ENCODE measurements at regions not wholly inside any gene's neighbourhood (a gene's known extent, or its start where the extent isn't known, plus 50 kb on each side); places are given as distances from the start of the nearest gene placed in this dataset.

GRCh38 chr18:47490882-47491281, 239.4 kb upstream of the SKOR2 start:
- no peaks in the 10 kb centered on the region for H3K27me3 ChIP-seq (ENCODE audit: insufficient read depth, low read length, poor library complexity, severe bottlenecking)
- ChIA-PET POLR2A (no interaction called here), CTCF (no interaction called here)
- Mint-ChIP-seq H3K9me3 (peaks cover 0 to 7% (median 3%) of the 10 kb centered on the region in 5 donors), H3K36me3 (no peaks in the 10 kb centered on the region), H3K4me3 (no peak overlapping the region), H3K27ac (no peak overlapping the region), H3K4me1 (no peaks in the 10 kb centered on the region), H3K27me3 (peaks cover 4 to 13% of the 10 kb centered on the region in 2 donors)
- H3K36me3 ChIP-seq (ENCODE audit: insufficient read depth, low read length), result no peaks in the 10 kb centered on the region
- H3K4me3 ChIP-seq (ENCODE audit: low read length), result no peak overlapping the region
- H3K4me1 ChIP-seq (ENCODE audit: insufficient read depth, low read length), result no peaks in the 10 kb centered on the region
- DNase-seq, result no peak
- no peak overlapping the region for H3K27ac ChIP-seq (ENCODE audit: low read depth, low read length)
- H3K9me3 ChIP-seq (ENCODE audit: low read length), result no peaks in the 10 kb centered on the region

DNA sequence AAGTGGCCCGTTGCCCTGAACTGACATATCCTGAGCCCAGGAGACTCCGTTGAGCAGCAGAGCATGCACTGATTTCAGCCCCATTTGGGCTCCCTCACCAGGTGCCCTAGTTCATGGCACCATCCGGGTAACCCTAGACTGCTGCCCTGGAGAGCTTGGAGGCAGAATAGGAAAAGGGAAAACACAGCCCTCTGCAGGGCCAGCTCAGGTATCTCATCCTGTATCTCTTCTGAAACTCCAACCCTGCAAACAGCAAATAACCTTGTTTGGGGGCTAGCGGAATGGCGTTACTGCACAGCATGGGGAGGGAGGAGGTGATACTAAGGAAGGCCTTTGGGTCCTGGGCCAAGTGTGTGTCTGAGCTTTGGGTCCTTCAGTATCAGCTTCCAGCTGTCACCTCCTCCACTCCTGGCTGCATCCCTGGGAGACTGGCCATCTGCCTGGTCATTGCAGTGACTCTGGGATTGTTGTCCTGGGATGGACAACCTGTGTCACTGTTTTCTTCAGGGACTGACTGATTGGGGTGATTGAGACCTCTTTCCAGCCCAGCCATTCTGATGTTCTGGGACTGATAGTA, 233.8 kb upstream of the SKOR2 start:
- Histone ChIP-seq H3K4me1 (ENCODE audit: insufficient read depth, low read length) (no peaks in the 10 kb centered on the region), H3K36me3 (ENCODE audit: insufficient read depth, low read length) (no peaks in the 10 kb centered on the region), H3K27ac (ENCODE audit: low read depth, low read length) (no peak overlapping the region), H3K9me3 (ENCODE audit: low read length) (no peaks in the 10 kb centered on the region), H3K27me3 (ENCODE audit: insufficient read depth, low read length, poor library complexity, severe bottlenecking) (no peaks in the 10 kb centered on the region), H3K4me3 (ENCODE audit: low read length) (no peak overlapping the region)
- CTCF ChIA-PET, result interaction anchor here (0.5 kb wide), 1 partner anchor 543 kb away, joined by 3 read pairs; no protein-coding TSS in a partner anchor
- no peaks in the 10 kb centered on the region for H3K36me3 Mint-ChIP-seq
- H3K9me3 Mint-ChIP-seq, result peaks cover 0 to 3% (median 0%) of the 10 kb centered on the region in 5 donors
- DNase-seq, result no peak
- no peak overlapping the region for H3K27ac Mint-ChIP-seq
- POLR2A ChIA-PET, result no interaction called here
- peaks cover 17 to 22% of the 10 kb centered on the region in 2 donors for H3K27me3 Mint-ChIP-seq
- no peaks in the 10 kb centered on the region for H3K4me1 Mint-ChIP-seq
- no peak overlapping the region for H3K4me3 Mint-ChIP-seq

DNA sequence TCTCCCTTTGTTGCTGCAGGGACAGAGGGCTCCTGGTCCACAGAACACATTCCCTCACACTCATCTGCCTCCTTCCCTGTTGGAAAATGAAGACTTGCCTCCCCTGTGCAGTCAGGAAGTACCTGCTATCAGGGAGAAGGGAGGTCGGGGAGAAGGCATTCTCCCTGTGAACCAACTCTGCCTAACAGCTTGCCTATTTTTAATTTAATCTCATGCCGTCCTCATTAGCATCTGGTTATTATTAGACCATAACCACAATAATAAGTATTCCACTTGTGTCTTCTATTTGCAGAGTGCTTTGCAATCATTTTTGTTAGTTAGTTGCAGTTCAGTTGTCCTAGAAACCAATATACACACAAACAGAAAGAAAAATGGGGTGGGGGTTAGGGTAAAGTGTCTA, 232.6 kb upstream of the SKOR2 start:
- no peak overlapping the region for H3K27ac Mint-ChIP-seq
- no peaks in the 10 kb centered on the region for H3K36me3 Mint-ChIP-seq
- POLR2A ChIA-PET, result no interaction called here
- H3K4me3 ChIP-seq (ENCODE audit: low read length), result no peak overlapping the region
- H3K27ac ChIP-seq (ENCODE audit: low read depth, low read length), result no peak overlapping the region
- H3K9me3 Mint-ChIP-seq, result peaks cover 0 to 3% (median 0%) of the 10 kb centered on the region in 5 donors
- H3K27me3 ChIP-seq (ENCODE audit: insufficient read depth, low read length, poor library complexity, severe bottlenecking), result no peaks in the 10 kb centered on the region
- H3K4me1 ChIP-seq (ENCODE audit: insufficient read depth, low read length), result no peaks in the 10 kb centered on the region
- no peak overlapping the region for H3K4me3 Mint-ChIP-seq
- no peak for DNase-seq
- no peaks in the 10 kb centered on the region for H3K36me3 ChIP-seq (ENCODE audit: insufficient read depth, low read length)
- H3K27me3 Mint-ChIP-seq, result peaks cover 17 to 22% of the 10 kb centered on the region in 2 donors
- H3K9me3 ChIP-seq (ENCODE audit: low read length), result no peaks in the 10 kb centered on the region
- CTCF ChIA-PET, result interaction anchor here (0.9 kb wide), 1 partner anchor 10 kb away, joined by 3 read pairs; no protein-coding TSS in a partner anchor
- no peaks in the 10 kb centered on the region for H3K4me1 Mint-ChIP-seq

- no peak for DNase-seq
- H3K36me3 Mint-ChIP-seq, result no peaks in the 10 kb centered on the region
- Histone ChIP-seq H3K27ac (ENCODE audit: low read depth, low read length) (no peak overlapping the region), H3K36me3 (ENCODE audit: insufficient read depth, low read length) (no peaks in the 10 kb centered on the region), H3K4me1 (ENCODE audit: insufficient read depth, low read length) (no peaks in the 10 kb centered on the region), H3K9me3 (ENCODE audit: low read length) (no peaks in the 10 kb centered on the region), H3K4me3 (ENCODE audit: low read length) (no peak overlapping the region), H3K27me3 (ENCODE audit: insufficient read depth, low read length, poor library complexity, severe bottlenecking) (no peaks in the 10 kb centered on the region)
- ChIA-PET CTCF (no interaction called here), POLR2A (no interaction called here)
- H3K27me3 Mint-ChIP-seq, result peaks cover 13 to 19% of the 10 kb centered on the region in 2 donors
- H3K4me1 Mint-ChIP-seq, result no peaks in the 10 kb centered on the region
- no peaks in the 10 kb centered on the region for H3K9me3 Mint-ChIP-seq
- H3K4me3 Mint-ChIP-seq, result no peak overlapping the region
- H3K27ac Mint-ChIP-seq, result no peak overlapping the region
Measured at GRCh38 chr18:47480166-47480565, 228.7 kb upstream of the SKOR2 start.

- Mint-ChIP-seq H3K27me3 (peaks cover 0 to 3% of the 10 kb centered on the region in 2 donors), H3K36me3 (no peaks in the 10 kb centered on the region), H3K9me3 (no peaks in the 10 kb centered on the region), H3K4me1 (no peaks in the 10 kb centered on the region), H3K27ac (no peak overlapping the region), H3K4me3 (no peak overlapping the region)
- Histone ChIP-seq H3K27ac (ENCODE audit: low read depth, low read length) (no peak overlapping the region), H3K27me3 (ENCODE audit: insufficient read depth, low read length, poor library complexity, severe bottlenecking) (no peaks in the 10 kb centered on the region), H3K4me1 (ENCODE audit: insufficient read depth, low read length) (no peaks in the 10 kb centered on the region), H3K9me3 (ENCODE audit: low read length) (no peaks in the 10 kb centered on the region), H3K36me3 (ENCODE audit: insufficient read depth, low read length) (no peaks in the 10 kb centered on the region), H3K4me3 (ENCODE audit: low read length) (no peak overlapping the region)
- CTCF ChIA-PET, result no interaction called here
- no peak for DNase-seq
- POLR2A ChIA-PET, result no interaction called here
Measured at GRCh38 chr18:47471784-47472183, 220.3 kb upstream of the SKOR2 start.

DNA sequence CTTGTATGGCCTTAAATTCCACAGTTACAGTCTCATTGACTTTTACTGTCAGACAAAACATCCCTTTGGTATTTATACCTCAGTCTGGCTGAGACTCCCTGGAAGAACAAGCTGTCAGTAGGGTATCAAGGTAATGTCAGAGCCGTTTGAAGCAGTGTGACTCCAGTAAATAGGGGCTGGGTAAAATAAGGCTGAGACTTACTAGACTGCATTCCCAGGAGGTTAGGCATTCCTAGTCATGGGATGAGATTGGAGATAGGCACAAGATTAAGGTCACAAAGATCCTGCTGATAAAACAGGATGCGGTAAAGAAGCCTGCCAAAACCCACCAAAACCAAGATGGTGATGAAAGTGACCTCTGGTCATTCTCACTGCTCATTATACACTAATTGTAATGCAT, 219.5 kb upstream of the SKOR2 start:
- Mint-ChIP-seq H3K9me3 (no peaks in the 10 kb centered on the region), H3K4me3 (no peak overlapping the region), H3K36me3 (no peaks in the 10 kb centered on the region), H3K27me3 (peaks cover 0 to 3% of the 10 kb centered on the region in 2 donors), H3K27ac (no peak overlapping the region), H3K4me1 (no peaks in the 10 kb centered on the region)
- H3K4me1 ChIP-seq (ENCODE audit: insufficient read depth, low read length), result no peaks in the 10 kb centered on the region
- CTCF ChIA-PET, result no interaction called here
- H3K36me3 ChIP-seq (ENCODE audit: insufficient read depth, low read length), result no peaks in the 10 kb centered on the region
- H3K9me3 ChIP-seq (ENCODE audit: low read length), result no peaks in the 10 kb centered on the region
- H3K4me3 ChIP-seq (ENCODE audit: low read length), result no peak overlapping the region
- no peak for DNase-seq
- H3K27me3 ChIP-seq (ENCODE audit: insufficient read depth, low read length, poor library complexity, severe bottlenecking), result no peaks in the 10 kb centered on the region
- no peak overlapping the region for H3K27ac ChIP-seq (ENCODE audit: low read depth, low read length)
- POLR2A ChIA-PET, result no interaction called here

GRCh38 chr18:47469576-47469975, 218.1 kb upstream of the SKOR2 start:
- Histone ChIP-seq H3K36me3 (ENCODE audit: insufficient read depth, low read length) (no peaks in the 10 kb centered on the region), H3K4me3 (ENCODE audit: low read length) (no peak overlapping the region), H3K9me3 (ENCODE audit: low read length) (no peaks in the 10 kb centered on the region), H3K27me3 (ENCODE audit: insufficient read depth, low read length, poor library complexity, severe bottlenecking) (no peaks in the 10 kb centered on the region), H3K4me1 (ENCODE audit: insufficient read depth, low read length) (no peaks in the 10 kb centered on the region), H3K27ac (ENCODE audit: low read depth, low read length) (no peak overlapping the region)
- CTCF ChIA-PET, result interaction anchor here (0.5 kb wide), 1 partner anchor 103 kb away, joined by 3 read pairs; no protein-coding TSS in a partner anchor
- no peak overlapping the region for H3K4me3 Mint-ChIP-seq
- H3K27me3 Mint-ChIP-seq, result peaks cover 0 to 3% of the 10 kb centered on the region in 2 donors
- no peaks in the 10 kb centered on the region for H3K9me3 Mint-ChIP-seq
- POLR2A ChIA-PET, result no interaction called here
- H3K36me3 Mint-ChIP-seq, result no peaks in the 10 kb centered on the region
- peak overlapping the region in 1 of 8 donors; percentile 72 for H3K27ac Mint-ChIP-seq
- DNase-seq, result no peak
- no peaks in the 10 kb centered on the region for H3K4me1 Mint-ChIP-seq

GRCh38 chr18:47461977-47462376, 210.5 kb upstream of the SKOR2 start:
- Mint-ChIP-seq H3K36me3 (no peaks in the 10 kb centered on the region), H3K9me3 (peaks cover 0 to 7% (median 0%) of the 10 kb centered on the region in 5 donors), H3K4me1 (no peaks in the 10 kb centered on the region), H3K4me3 (no peak overlapping the region), H3K27me3 (peaks cover 0 to 6% of the 10 kb centered on the region in 2 donors), H3K27ac (no peak overlapping the region)
- H3K27ac ChIP-seq (ENCODE audit: low read depth, low read length), result no peak overlapping the region
- H3K36me3 ChIP-seq (ENCODE audit: insufficient read depth, low read length), result no peaks in the 10 kb centered on the region
- no peak overlapping the region for H3K4me3 ChIP-seq (ENCODE audit: low read length)
- no peaks in the 10 kb centered on the region for H3K9me3 ChIP-seq (ENCODE audit: low read length)
- CTCF ChIA-PET, result no interaction called here
- no peaks in the 10 kb centered on the region for H3K4me1 ChIP-seq (ENCODE audit: insufficient read depth, low read length)
- DNase-seq, result no peak
- POLR2A ChIA-PET, result no interaction called here
- H3K27me3 ChIP-seq (ENCODE audit: insufficient read depth, low read length, poor library complexity, severe bottlenecking), result no peaks in the 10 kb centered on the region

Measured in CD8-positive, alpha-beta memory T cell (primary cell).